Mammary epithelial cell (primary cell): ENCODE measurements at regions not wholly inside any gene's neighbourhood (a gene's known extent, or its start where the extent isn't known, plus 50 kb on each side); places are given as distances from the start of the nearest gene placed in this dataset.

Experiments used
- CTCF ChIP-seq, 2 donors: IDR thresholded peaks in 1 of 2; conservative IDR thresholded peaks in 1 of 2; 2 replicates each; pipeline ENCODE4 v1.5.1; 2011 to 2012; ENCODE audit warnings: inconsistent platforms in 2 of 2, low read length in 2 of 2, mild to moderate bottlenecking in 2 of 2, control low read depth in 1 of 2, low read depth in 1 of 2; ENCODE audit not compliant: insufficient read depth in 1 of 2; ENCODE audit errors: extremely low read depth in 1 of 2
- EZH2 ChIP-seq: IDR thresholded peaks from 2 replicates; pipeline ENCODE4 v1.6.1; 2012; ENCODE audit warnings: low read length, inconsistent platforms, borderline replicate concordance

- TF ChIP-seq EZH2 (no peak), CTCF (conservative IDR thresholded peaks at IDR 0.05 in 1 of 2, IDR thresholded peaks at IDR 0.05 in 1 of 2; ENCODE audit: extremely low read depth in 1 of 2, insufficient read depth in 1 of 2, low read depth in 1 of 2, low read length in 2 of 2) (no peak)
These were observed 706.9 kb upstream of the LUZP2 start for GRCh38 chr11:23789938-23790371.
